A673 (cell line): ENCODE measurements at regions not wholly inside any gene's neighbourhood (a gene's known extent, or its start where the extent isn't known, plus 50 kb on each side); places are given as distances from the start of the nearest gene placed in this dataset.

Experiments used
- BruUV-seq: library from RNA; stranded (reverse); fragments of 400-500 nt; replicated peaks from 2 replicates; lab custom pipeline; 2021; lab: Mats Ljungman, UMichigan
- CTCF ChIA-PET: fragments of 300-600 bp; sonication (Branson Sonifier 250); formaldehyde crosslinking; loops from one replicate; lab custom pipeline; 2022; ENCODE audit warnings: antibody characterized with exemption; lab: Charles Lee
- POLR2A ChIA-PET: fragments of 300-600 bp; sonication (Branson Sonifier 250); formaldehyde crosslinking; loops from one replicate; lab custom pipeline; 2022; ENCODE audit warnings: antibody characterized with exemption; ENCODE audit not compliant: low non-redundant PET; lab: Charles Lee
- DNase-seq: peaks from one replicate; pipeline ENCODE4 v3.0.0-alpha.2; 2015; ENCODE audit warnings: low spot score
- H3K27ac ChIP-seq: fragments of 200-600 bp; sonication (generic); 2 replicates; pipeline ENCODE4 v1.5.1; 2016; ENCODE audit warnings: mixed run types, low read depth, mild to moderate bottlenecking, mixed read lengths, antibody characterized with exemption, low read length; ENCODE audit not compliant: poor library complexity, severe bottlenecking
- H3K27me3 ChIP-seq: fragments of 200-600 bp; sonication (generic); replicated peaks from 2 replicates; pipeline ENCODE4 v1.6.1; 2017; ENCODE audit warnings: mixed run types, low read depth, mild to moderate bottlenecking, mixed read lengths, antibody characterized with exemption, low read length; ENCODE audit not compliant: insufficient read depth, poor library complexity
- H3K36me3 ChIP-seq: fragments of 200-600 bp; sonication (generic); 2 replicates; pipeline ENCODE4 v1.6.1; 2016; ENCODE audit warnings: mixed run types, mild to moderate bottlenecking, mixed read lengths, antibody characterized with exemption, low read length; ENCODE audit not compliant: insufficient read depth, poor library complexity, severe bottlenecking
- H3K4me1 ChIP-seq: fragments of 200-600 bp; sonication (generic); 2 replicates; pipeline ENCODE4 v1.6.1; 2017; ENCODE audit warnings: mixed run types, mild to moderate bottlenecking, mixed read lengths, antibody characterized with exemption, low read length; ENCODE audit not compliant: insufficient read depth, poor library complexity, severe bottlenecking
- H3K4me3 ChIP-seq: fragments of 200-600 bp; sonication (generic); 2 replicates; pipeline ENCODE4 v1.5.1; 2016; ENCODE audit warnings: low read depth, mixed run types, mild to moderate bottlenecking, mixed read lengths, low read length; ENCODE audit not compliant: poor library complexity, severe bottlenecking
- H3K9me3 ChIP-seq: fragments of 200-600 bp; sonication (generic); 2 replicates; pipeline ENCODE4 v1.6.1; 2016; ENCODE audit warnings: mixed run types, low read depth, mild to moderate bottlenecking, mixed read lengths, antibody characterized with exemption, low read length; ENCODE audit not compliant: poor library complexity, severe bottlenecking
- EZH2 ChIP-seq: fragments of 200-600 bp; sonication (generic); IDR thresholded peaks from 2 replicates; pipeline ENCODE4 v1.6.1; 2017; ENCODE audit warnings: borderline replicate concordance, low read depth, mild to moderate bottlenecking, mixed read lengths, antibody characterized with exemption, low read length; ENCODE audit not compliant: poor library complexity, severe bottlenecking
- intact Hi-C: fragments of 100-400 bp; cut with micrococcal nuclease; formaldehyde crosslinking; loops from one replicate; pipeline ENCODE4 v1.10.0; 2022; ENCODE audit not compliant: unreplicated experiment
- TF ChIP-seq, protein P1 (sequence below): fragments of 300-800, 200-600 bp; sonication (generic); conservative IDR thresholded peaks from 2 replicates; pipeline ENCODE4 v1.5.1; 2017; ENCODE audit warnings: low read depth, mild to moderate bottlenecking, antibody characterized with exemption, low read length, moderate library complexity, mixed read lengths

- intact Hi-C loops: no loop called here
- Histone ChIP-seq H3K27ac (no peak overlapping the region), H3K4me3 (no peak overlapping the region), H3K36me3 (no peaks in the 10 kb centered on the region), H3K4me1 (no peaks in the 10 kb centered on the region), H3K9me3 (no peaks in the 10 kb centered on the region), H3K27me3 (no peaks in the 10 kb centered on the region)
- ChIA-PET POLR2A (no interaction called here), CTCF (no interaction called here)
- TF ChIP-seq, protein P1, sequence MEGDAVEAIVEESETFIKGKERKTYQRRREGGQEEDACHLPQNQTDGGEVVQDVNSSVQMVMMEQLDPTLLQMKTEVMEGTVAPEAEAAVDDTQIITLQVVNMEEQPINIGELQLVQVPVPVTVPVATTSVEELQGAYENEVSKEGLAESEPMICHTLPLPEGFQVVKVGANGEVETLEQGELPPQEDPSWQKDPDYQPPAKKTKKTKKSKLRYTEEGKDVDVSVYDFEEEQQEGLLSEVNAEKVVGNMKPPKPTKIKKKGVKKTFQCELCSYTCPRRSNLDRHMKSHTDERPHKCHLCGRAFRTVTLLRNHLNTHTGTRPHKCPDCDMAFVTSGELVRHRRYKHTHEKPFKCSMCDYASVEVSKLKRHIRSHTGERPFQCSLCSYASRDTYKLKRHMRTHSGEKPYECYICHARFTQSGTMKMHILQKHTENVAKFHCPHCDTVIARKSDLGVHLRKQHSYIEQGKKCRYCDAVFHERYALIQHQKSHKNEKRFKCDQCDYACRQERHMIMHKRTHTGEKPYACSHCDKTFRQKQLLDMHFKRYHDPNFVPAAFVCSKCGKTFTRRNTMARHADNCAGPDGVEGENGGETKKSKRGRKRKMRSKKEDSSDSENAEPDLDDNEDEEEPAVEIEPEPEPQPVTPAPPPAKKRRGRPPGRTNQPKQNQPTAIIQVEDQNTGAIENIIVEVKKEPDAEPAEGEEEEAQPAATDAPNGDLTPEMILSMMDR: no peak
- TF ChIP-seq EZH2: no peak
- no TSS peak for BruUV-seq
- no peak for DNase-seq
Observed at GRCh38 chr3:80806673-80807072, 954.8 kb downstream of the GBE1 start.

DNA sequence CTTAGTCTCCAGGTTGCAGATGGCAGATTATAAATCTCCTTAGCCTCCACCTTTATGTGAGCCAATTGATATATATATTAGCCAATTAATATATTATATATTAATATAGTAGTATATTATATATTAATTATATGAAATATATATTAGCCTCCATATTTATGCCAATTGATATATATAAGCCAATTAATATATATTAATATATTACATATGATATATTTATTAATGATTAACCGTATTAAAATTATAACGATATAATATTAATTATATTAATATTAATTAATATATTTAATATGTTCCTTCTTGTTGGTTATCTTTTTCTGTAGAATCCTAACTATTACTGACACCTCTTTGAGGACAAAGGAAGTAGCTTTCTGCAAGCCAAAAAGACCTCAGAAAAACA lies 972.5 kb downstream of the GBE1 start:
- TF ChIP-seq EZH2: no peak
- TF ChIP-seq, protein P1: no peak

GRCh38 chr3:80785875-80786274 lies 975.6 kb downstream of the GBE1 start:
- no peak for DNase-seq
- Histone ChIP-seq H3K9me3 (no peaks in the 10 kb centered on the region), H3K27me3 (no peaks in the 10 kb centered on the region), H3K4me1 (no peaks in the 10 kb centered on the region), H3K4me3 (no peak overlapping the region), H3K36me3 (no peaks in the 10 kb centered on the region), H3K27ac (no peak overlapping the region)
- ChIA-PET POLR2A (no interaction called here), CTCF (interaction anchor here (0.6 kb wide), 1 partner anchor 1560 kb away, joined by 5 read pairs; no protein-coding TSS in a partner anchor)
- no TSS peak for BruUV-seq
- TF ChIP-seq, protein P1: no peak
- no peak for TF ChIP-seq EZH2
- intact Hi-C loops: loop anchor here (5.0 kb wide), 1 partner anchor 456 kb away; no protein-coding TSS in a partner anchor

More for the DNA sequence above, 972.5 kb downstream of the GBE1 start:
- no peak for DNase-seq
- H3K4me1 ChIP-seq: no peaks in the 10 kb centered on the region
- no peaks in the 10 kb centered on the region for H3K27me3 ChIP-seq
- intact Hi-C loops: loop anchor here (5.0 kb wide), 1 partner anchor 453 kb away; no protein-coding TSS in a partner anchor
- POLR2A ChIA-PET: no interaction called here
- no peaks in the 10 kb centered on the region for H3K36me3 ChIP-seq
- H3K4me3 ChIP-seq: no peak overlapping the region
- no TSS peak for BruUV-seq
- H3K27ac ChIP-seq: no peak overlapping the region
- H3K9me3 ChIP-seq: no peaks in the 10 kb centered on the region
- CTCF ChIA-PET: no interaction called here
